ENCODE measurements at regions not wholly inside any gene's neighbourhood (a gene's known extent, or its start where the extent isn't known, plus 50 kb on each side); places are given as distances from the start of the nearest gene placed in this dataset.

- no peak for DNase-seq (ENCODE audit: low read depth in 2 of 2)
Measured at GRCh38 chr5:68161156-68161555, 54.4 kb upstream of the PIK3R1 start.

DNA sequence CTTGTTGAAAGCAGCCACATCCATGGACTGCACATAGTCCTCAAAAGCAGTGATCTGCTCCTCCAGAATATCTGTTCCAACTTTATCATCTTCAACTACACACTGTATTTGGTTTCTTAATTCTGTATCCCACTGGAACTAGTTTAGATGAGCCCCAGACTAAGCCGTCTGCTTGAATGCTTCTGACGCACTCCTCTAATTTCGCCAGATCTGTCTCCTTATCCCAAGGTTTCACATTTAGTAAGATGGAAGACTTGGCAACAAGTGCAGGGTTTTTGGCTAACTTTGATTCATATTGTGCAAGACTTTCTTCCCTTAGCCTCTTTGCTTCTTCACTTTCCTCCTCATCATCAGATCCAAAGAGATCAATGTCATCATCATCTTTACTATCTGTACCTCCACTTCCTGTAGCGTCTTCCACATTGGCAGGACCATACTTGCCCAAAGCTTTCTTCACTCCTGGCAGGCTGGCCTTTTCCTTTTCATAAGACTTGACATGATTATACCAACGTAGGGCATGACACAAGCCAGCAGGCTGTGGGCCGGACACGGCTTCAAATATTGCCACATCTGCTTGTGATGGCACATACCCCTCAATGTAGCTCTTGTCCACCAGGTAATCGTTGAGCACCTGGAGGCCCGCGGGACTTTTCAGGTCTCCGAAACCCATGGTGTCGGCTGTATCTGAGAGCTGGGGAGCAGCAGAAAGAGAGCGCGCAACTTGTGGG is 56.2 kb upstream of the PIK3R1 start:
- no peak for DNase-seq (ENCODE audit: low read depth in 2 of 2)

GRCh38 chr5:68155940-68156339 is 59.6 kb upstream of the PIK3R1 start:
- DNase-seq (ENCODE audit: low read depth in 2 of 2), result no peak

DNA sequence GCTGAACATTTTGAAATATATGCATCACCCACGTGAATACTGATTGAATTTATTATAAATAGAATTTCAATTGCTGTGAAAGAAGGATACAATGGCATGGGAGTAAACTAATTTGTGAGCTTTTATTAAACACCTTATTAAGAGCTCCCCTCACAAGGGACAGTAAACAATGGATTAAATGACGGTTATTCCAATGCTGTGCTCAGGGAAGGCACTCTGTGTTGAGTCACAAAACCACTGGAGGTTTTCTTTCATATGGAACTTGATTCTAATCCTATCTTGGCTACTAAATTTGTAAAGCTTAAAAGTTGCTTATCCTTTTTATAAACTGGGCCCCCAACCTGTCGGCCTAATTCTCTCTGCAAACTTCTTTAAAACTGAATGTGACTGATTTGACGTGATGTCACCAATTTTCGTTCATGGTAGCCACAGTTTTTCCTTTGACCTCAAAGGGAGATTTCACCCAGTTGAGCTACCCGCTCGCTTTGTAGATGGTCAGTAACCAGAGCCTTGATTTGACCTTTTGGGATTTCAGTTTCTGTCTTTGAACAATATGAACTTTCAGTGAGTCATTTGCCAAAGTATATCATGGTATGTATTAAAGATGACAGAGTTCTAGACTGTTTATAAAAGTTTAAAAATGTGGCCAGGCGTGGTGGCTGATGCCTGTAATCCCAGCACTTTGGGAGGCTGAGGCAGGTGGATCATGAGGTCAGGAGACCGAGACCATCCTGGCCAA is 61.3 kb upstream of the PIK3R1 start:
- no peak for DNase-seq (ENCODE audit: low read depth in 2 of 2)

DNA sequence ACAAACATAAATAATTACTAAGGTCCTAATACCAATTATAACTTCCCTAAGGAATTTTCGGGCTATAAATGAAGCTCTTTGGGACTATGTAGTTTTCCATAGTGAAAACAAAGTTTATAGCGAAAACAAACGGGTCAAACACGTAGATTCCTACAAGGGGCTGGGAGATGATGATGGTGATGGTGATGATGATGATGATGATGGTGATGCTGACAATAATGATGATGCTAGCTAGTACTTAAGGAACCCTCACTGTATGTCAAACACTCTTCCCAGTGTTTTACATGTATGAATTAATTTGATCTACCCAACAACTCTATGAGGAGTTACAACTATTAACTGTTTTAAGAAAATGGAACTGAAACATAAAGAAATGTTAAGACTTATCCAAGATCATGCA is 63.7 kb upstream of the PIK3R1 start:
- no peak for DNase-seq (ENCODE audit: low read depth in 2 of 2)

- DNase-seq (ENCODE audit: low read depth in 2 of 2), result no peak
Measured at GRCh38 chr5:68149189-68149588, 66.4 kb upstream of the PIK3R1 start.

- DNase-seq (ENCODE audit: low read depth in 2 of 2), result no peak
Measured at GRCh38 chr5:68148096-68148495, 67.5 kb upstream of the PIK3R1 start.

DNA sequence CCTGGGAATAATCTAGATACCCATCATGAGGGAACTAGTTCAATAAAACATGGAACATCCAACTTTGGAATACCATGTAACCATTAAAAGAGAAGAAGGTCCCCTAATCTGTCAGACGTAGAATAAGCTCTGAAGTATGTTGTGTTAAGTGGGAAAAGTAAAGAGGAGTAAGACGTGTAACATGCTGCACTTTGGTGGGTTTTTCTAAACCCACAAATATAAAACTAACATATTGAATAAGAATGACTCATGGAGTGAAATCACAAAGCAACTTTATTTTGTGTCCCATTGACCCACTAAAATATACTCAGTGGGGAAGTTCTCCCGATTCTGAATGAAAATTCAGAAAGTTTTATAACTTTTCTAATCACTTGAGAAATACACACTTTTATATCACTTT is 67.9 kb upstream of the PIK3R1 start:
- no peak for DNase-seq (ENCODE audit: low read depth in 2 of 2)

- DNase-seq (ENCODE audit: low read depth in 2 of 2), result no peak
Measured at GRCh38 chr5:68141494-68141893, 74.1 kb upstream of the PIK3R1 start.

DNA sequence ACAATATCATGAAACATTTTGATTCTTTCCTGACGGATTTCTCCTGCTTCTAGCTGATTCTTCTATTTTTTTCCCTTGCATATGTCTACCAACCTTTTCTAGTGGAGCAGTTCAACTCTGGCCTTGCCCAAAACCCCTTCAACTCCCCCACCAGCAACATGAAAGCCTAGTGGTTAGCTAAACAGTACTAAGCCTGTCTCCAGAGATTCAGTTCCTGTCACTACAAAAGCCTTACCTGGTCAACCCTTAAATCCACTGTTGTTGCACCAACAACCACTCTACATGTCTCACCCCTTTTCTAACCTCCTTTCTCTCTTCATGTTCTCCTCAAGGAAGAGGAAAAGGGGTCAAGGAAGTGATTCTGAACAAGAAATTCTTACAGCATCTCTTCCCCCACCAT is 74.8 kb upstream of the PIK3R1 start:
- no peak for DNase-seq (ENCODE audit: low read depth in 2 of 2)

GRCh38 chr5:68139611-68140441 is 75.7 kb upstream of the PIK3R1 start:
- no peak for DNase-seq (ENCODE audit: low read depth in 2 of 2)

GRCh38 chr5:68137511-68138140 is 77.9 kb upstream of the PIK3R1 start:
- no peak for DNase-seq (ENCODE audit: low read depth in 2 of 2)

- DNase-seq (ENCODE audit: low read depth in 2 of 2), result no peak
Measured at GRCh38 chr5:68134669-68135313, 80.8 kb upstream of the PIK3R1 start.

DNA sequence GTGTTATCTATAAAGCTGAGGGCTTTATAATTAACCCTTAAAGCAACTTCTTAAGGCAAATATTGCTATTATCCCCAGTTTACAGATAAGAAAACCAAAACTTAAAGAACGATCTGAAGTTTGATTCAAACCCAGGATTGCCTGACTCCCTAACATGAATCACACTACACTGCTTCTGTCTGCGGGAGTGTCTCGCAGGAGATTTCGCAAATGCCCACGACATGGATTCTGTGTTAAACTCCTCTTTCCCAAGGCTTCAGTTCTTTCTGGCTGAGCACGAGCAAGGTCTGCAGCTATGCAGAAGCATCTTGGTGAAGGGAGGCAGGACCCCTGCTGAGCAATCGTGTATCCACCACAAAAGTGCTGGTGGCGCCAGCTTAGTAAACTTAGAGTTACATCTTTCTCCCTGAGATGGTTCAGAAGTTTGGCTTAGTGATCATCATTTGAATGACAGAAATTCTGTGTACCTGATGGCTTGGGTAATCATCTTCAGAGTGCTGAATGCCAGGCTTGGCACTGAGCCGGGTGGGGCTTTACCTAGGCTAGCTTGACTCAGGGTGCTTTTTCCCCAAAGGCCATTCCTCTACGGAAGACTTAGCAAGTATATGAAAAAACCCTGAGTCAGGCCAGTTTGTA is 81.4 kb upstream of the PIK3R1 start:
- DNase-seq (ENCODE audit: low read depth in 2 of 2), result no peak

DNA sequence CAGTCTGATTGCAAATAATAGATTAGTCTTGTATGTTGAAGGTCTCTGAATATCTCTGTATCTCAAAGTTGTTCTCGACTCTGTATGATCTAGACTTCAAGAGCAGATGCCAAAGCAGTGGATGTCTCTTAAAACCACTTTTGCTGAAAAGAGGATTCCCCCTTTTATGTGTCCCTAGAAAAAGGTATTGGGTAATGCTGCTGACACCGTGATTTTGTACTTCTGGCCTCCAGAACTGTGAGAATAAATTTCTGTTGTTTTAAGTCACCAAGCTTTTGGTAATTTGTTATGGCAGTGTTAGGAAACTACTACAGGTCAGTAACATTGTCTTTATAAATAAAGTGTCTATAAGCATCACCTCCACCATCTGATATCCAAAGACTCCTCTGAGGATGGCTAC is 85.3 kb upstream of the PIK3R1 start:
- no peak for DNase-seq (ENCODE audit: low read depth in 2 of 2)

DNA sequence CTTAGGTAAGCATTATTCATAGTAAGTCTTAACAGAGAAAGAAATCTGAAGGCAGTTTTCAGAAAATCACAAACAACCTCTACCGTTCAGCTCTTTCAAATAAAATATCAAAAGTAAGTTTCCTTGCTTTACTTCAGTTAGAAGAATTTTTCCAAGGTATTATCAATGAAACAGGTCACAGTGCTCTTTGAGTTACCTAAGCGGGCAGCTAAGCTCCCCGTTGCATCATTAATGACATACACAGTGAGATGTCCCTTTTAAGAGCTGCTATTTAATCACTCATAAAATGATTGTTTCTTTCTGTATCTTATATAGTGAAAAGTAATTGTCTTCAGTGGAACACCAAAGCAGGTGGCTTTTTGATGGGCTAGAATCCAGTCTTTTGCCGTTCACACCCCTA is 86.2 kb upstream of the PIK3R1 start:
- no peak for DNase-seq (ENCODE audit: low read depth in 2 of 2)

- no peak for DNase-seq (ENCODE audit: low read depth in 2 of 2)
Measured at GRCh38 chr5:68126886-68127285, 88.7 kb upstream of the PIK3R1 start.

GRCh38 chr5:68122439-68123328 is 92.9 kb upstream of the PIK3R1 start:
- DNase-seq (ENCODE audit: low read depth in 2 of 2), result no peak

GRCh38 chr5:68116868-68117411 is 98.6 kb upstream of the PIK3R1 start:
- DNase-seq (ENCODE audit: low read depth in 2 of 2), result no peak

DNA sequence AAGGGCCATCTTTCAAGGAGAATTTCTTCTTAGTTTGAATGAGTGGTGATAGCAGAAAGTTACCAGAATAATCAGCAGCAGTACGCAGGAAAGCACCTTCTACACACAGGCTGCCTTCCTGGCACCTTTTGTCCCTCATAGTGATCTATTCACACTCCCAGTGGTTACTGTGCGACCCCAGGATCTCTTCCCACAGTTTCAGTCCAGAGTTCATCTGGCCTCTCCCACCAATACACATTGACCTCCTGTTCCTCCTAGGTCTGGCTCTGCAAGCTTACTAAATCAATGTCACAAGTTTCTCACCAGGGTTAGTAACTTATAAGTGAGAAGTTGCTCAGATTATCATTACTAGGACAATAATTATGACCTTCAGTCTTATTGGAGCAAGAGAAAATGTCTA is 99.1 kb upstream of the PIK3R1 start:
- no peak for DNase-seq (ENCODE audit: low read depth in 2 of 2)

Data from stimulated activated CD8-positive, alpha-beta memory T cell treated with anti-CD3 and anti-CD28 coated beads, Interleukin-2, amount 100 ng/mL, for 48 hours (primary cell).